ENCODE measurements at regions not wholly inside any gene's neighbourhood (a gene's known extent, or its start where the extent isn't known, plus 50 kb on each side); places are given as distances from the start of the nearest gene placed in this dataset.

DNA sequence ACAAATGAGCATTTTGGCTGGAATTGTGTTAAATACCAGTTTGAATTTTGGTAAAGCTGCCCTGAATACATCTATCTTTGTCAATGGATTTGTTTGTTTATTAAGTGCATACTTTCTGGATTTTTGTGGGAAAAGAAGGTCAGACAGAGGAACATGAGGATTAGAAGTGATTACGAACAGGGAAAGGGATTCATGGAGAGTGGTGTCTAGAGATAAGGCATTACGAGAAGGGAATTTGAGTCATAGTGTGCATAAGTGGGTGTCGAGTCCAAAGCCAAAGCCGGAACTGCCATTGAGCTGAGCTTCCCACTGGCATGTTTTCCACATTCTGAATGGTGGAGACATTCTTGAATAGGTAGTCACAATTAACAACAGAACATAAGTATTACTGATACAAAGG lies 68.9 kb upstream of the EFEMP1 start:
- TF ChIP-seq, protein P1, sequence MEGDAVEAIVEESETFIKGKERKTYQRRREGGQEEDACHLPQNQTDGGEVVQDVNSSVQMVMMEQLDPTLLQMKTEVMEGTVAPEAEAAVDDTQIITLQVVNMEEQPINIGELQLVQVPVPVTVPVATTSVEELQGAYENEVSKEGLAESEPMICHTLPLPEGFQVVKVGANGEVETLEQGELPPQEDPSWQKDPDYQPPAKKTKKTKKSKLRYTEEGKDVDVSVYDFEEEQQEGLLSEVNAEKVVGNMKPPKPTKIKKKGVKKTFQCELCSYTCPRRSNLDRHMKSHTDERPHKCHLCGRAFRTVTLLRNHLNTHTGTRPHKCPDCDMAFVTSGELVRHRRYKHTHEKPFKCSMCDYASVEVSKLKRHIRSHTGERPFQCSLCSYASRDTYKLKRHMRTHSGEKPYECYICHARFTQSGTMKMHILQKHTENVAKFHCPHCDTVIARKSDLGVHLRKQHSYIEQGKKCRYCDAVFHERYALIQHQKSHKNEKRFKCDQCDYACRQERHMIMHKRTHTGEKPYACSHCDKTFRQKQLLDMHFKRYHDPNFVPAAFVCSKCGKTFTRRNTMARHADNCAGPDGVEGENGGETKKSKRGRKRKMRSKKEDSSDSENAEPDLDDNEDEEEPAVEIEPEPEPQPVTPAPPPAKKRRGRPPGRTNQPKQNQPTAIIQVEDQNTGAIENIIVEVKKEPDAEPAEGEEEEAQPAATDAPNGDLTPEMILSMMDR (optimal IDR thresholded peaks at IDR 0.05 in 1 of 3, IDR thresholded peaks at IDR 0.05 in 1 of 3, conservative IDR thresholded peaks at IDR 0.05 in 1 of 3; ENCODE audit: extremely low read depth in 1 of 3, insufficient read depth in 2 of 3, low read length in 3 of 3): no peak
- TF ChIP-seq EZH2 (IDR thresholded peaks at IDR 0.05; ENCODE audit: low read length): no peak
